Fibroblast of peridontal ligament (primary cell): ENCODE measurements at regions not wholly inside any gene's neighbourhood (a gene's known extent, or its start where the extent isn't known, plus 50 kb on each side); places are given as distances from the start of the nearest gene placed in this dataset.
A peak's percentile ranks its signal among the peaks of the same experiment; 100 is the strongest.

Experiments used
- DNase-seq: peaks from one replicate; pipeline ENCODE4 v3.0.0-alpha.2; 2010; ENCODE audit errors: extremely low read depth

DNA sequence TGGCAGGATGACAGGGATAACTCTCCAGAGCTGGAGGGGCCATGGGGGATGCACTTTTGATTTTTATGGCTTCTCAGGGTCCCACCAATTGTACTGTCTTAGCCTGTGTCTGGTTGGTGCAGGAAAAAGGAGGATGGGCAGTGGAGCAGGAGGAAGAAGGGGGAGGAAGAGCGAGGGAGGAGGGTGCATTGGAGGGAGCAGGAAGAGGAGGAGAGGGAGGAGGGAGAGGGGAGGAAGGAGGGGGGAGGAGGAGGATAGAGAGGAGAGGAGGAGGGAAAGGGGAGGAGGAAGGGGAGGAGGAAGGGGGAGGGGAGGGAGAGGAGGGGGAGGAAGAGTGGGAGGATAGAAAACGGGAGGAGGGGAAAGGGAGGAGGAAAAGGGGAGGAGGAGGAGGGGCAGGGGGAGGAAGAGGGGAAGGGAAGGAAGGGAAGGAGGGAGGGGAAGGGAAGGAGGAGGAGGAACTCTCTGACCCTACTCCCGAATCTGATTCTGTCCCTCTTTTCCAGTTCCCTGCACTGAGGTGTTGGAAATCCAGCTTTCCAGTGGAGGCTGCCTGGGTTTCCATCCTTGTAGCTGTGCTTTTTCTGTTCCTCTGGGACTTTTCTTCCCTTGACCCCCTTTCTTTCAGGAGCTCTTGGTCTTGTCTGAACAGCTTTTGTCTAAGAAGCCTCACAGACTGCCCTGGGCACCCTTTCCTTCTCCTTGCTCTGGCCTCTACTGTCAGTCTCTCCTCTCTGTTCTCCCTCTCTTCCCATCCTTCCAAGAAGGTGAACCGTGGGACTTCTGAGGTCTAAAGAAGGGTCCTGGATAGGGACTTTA, 149.4 kb downstream of the DHX35 start:
- DNase-seq: no peak

GRCh38 chr20:39110819-39111136, 148.6 kb downstream of the DHX35 start:
- DNase-seq: no peak

- DNase-seq: no peak
These were observed 148.0 kb downstream of the DHX35 start for GRCh38 chr20:39109933-39110818.

GRCh38 chr20:39108746-39109145, 146.6 kb downstream of the DHX35 start:
- peak; percentile 2 for DNase-seq

DNA sequence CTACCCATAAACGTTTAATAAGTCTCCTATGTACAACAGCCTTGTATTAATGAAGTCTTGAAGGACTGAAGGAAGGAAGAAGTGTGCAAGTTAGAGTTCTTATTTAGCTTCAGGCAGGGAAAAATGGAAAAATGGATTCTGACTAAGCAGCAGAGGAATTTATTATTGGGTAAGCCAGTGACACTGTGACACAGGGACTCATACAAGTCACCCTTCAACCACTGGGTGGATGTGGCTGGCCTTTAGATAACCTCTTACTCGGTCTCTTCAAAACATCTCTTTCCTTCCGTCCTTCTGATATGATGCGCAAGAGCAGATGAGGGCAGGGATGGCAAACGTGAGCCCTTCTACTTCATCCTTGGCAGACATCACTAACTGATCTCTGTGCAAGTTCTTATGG, 145.6 kb downstream of the DHX35 start:
- DNase-seq: no peak

DNA sequence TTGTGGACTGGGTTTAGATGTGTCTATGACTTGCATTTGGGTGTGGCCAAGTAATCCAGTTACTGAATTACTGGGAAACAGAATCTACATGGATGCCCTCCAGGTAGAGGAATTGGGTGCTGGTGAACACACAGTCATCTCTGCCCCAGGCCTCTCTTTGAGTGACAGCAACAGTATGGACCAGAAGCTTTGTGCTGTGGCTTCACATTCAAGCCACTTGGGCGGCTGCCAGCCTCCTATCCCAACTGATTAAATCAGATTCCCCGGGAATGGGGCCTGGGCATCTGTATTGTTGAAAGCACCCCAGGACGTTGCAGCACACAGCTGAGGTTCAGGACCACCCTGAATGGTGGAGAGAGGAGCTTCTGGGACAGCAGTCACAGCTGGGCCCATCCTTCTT, 144.6 kb downstream of the DHX35 start:
- no peak for DNase-seq

DNA sequence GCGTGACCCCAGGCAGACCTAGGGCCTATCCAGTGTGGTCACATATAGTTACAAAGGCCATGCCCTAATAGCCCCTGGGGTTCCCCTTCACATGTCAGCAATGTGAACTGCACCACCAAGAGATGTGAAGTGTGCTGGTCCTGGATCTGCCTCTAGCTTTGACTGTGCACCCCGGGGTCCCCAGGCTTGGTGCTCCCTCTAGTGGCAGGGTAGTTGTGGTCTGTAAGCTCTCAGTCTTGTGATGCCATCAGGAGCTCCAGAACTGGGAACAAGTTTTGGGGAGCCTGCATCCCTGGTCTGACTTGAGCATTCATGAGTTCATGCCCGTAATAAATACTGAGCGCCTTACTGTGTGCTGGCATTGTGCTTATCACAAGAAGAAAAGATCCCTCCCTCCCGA, 143.4 kb downstream of the DHX35 start:
- DNase-seq: no peak

DNA sequence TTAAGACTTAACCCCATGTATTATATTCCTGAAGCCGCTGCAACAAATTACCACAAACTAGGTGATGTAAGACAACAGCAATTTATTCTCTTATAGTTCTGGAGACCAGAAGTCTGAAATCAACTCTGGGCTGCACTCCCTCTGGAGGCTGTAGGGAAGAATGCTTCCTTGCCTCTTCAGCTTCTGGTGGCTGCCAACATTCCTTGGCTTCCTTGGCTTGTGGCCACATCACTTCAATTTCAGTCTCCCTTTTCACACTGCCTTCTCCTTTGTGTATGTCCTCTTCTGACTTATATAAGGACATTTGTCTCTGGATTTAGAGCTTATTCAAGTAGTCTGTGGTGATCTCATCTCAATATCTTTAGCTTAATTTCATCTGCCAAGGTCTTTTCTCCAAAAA, 141.6 kb downstream of the DHX35 start:
- DNase-seq: peak; percentile 9

- DNase-seq: no peak
These were observed 141.2 kb downstream of the DHX35 start for GRCh38 chr20:39103305-39103704.

DNA sequence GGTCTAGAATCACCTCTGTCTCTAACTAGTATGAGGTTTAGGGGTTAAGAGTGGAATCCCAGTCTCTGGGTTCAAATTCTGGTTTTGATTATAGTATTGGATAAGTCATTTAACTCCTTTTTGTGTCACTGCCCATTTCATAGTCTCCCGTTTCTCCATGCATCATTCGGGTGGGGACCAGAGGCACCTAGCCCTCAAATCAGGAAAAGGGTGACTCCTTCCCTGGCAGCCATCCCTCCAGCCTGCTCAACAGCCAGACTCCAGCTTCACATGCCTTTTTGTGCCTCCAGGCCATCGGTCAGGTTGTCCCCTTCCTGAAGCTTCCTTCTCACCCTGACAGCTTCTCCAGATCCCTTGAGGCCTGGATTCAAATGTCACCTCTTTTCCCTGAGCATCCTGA, 139.8 kb downstream of the DHX35 start:
- DNase-seq: no peak

- no peak for DNase-seq
These were observed 138.5 kb downstream of the DHX35 start for GRCh38 chr20:39100691-39101090.

DNA sequence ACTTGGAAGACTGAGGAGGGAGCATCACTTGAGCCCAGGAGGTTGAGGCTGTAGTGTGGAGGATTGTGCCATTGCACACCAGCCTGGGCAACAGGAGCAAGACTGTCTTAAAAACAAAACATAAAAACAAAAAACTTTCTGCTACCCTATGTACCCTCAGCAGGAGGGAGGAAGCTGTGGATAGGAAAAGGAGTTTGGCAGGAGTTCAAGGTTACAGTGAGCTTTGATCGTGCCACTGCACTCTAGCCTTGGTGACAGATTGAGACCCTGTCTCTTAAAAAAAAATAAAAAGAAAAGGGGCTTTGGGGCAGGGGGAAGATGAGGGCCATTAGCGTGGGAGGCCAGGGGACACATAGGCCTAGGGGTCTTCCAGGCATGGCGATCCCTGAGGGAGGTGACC, 135.7 kb downstream of the DHX35 start:
- no peak for DNase-seq

DNA sequence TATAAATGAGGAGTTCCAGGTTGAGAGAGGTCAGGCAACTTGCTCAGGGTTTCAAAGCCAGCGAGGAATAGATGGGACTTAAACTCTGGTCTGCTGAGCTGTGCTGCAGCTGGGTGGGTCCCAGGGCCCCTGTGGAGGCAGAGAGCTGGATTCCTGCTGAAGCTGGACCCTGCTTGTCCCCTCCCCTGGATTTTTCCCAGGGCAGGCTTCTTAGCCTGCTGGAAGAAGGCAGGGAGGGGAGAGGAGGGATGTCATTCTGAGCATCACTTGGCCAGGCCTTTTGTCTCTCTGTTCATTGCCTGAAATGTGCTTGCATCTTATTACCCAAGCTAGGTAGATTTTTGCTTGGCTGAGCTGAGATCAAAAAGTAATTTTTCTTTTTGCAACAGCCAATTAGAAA, 133.7 kb downstream of the DHX35 start:
- no peak for DNase-seq

GRCh38 chr20:39094391-39094790, 132.2 kb downstream of the DHX35 start:
- DNase-seq: no peak

DNA sequence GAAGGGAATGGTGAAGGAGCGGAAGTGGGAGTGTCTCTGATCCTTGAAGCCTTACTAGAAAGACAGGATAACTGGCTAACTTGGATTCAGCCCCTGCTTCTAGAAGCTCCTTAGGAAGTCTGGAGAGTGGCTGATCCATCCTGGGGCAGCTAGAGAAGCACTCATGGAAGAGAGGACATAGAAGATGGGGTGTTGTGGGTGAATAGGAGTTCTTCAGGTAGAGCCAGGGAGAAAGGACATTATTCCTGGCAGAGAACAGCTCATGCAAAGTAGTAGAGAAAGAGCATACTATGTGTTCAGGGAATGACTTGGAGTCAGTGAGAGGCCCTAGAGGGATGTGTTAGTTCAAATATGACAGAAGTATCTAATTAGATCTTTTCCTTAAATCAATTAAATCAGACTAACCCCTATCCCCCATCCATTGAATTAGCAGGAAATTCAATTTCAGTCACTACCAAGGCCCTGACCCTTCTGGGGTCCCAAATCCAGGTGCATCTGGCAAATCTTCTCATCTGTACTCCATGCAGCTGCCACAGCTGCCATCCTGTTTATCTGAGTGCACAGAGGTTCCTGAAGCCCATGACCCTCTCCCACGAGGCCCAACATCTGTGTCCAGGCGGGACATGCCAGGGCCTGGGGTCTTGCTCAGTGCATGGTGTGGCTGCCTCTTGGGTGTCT, 130.7 kb downstream of the DHX35 start:
- DNase-seq: no peak

- no peak for DNase-seq
These were observed 128.8 kb downstream of the DHX35 start for GRCh38 chr20:39090906-39091305.

DNA sequence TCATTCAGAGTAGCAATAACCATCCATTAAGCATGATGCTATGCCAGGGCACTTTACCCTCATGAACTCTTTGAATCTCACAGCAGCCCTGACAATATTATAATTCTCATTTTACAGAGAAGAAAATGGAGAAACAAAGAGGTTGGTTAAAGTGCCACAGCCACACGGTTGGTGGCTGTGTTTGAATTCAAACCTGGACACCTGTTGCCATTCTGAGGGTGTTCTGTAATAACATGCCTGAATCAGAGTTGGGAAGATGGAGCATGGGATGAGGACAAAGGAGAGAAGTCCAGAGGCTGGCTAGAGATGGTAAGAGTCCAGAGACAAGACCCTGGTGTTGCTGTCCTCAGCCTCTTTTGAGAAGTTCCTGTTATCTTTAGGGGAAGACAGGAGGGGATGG, 127.7 kb downstream of the DHX35 start:
- DNase-seq: no peak
